GM12865 (cell line): ENCODE measurements at regions not wholly inside any gene's neighbourhood (a gene's known extent, or its start where the extent isn't known, plus 50 kb on each side); places are given as distances from the start of the nearest gene placed in this dataset.

Experiments used
- DNase-seq: peaks from one replicate; pipeline ENCODE4 v3.0.0; 2010; ENCODE audit warnings: low read depth
- H3K4me3 ChIP-seq: 2 replicates; pipeline ENCODE4 v1.5.1; 2011; ENCODE audit warnings: mild to moderate bottlenecking, low read depth, low read length, control low read depth
- CTCF ChIP-seq: IDR thresholded peaks from 2 replicates; pipeline ENCODE4 v1.5.1; 2011; ENCODE audit warnings: low read length, control low read depth, low read depth, inconsistent platforms; ENCODE audit not compliant: insufficient read depth; ENCODE audit errors: missing control alignments

GRCh38 chr3:31297726-31298298 is 234.9 kb upstream of the STT3B start:
- no peak overlapping the region for H3K4me3 ChIP-seq
- DNase-seq: no peak
- no peak for TF ChIP-seq CTCF

GRCh38 chr3:31300456-31301443 is 232.0 kb upstream of the STT3B start:
- no peak overlapping the region for H3K4me3 ChIP-seq
- DNase-seq: no peak
- TF ChIP-seq CTCF: no peak

GRCh38 chr3:31302343-31302742 is 230.4 kb upstream of the STT3B start:
- TF ChIP-seq CTCF: no peak
- no peak for DNase-seq
- H3K4me3 ChIP-seq: no peak overlapping the region

- no peak for DNase-seq
- TF ChIP-seq CTCF: no peak
- H3K4me3 ChIP-seq: no peak overlapping the region
Observed at GRCh38 chr3:31305340-31305739, 227.4 kb upstream of the STT3B start.

- no peak for TF ChIP-seq CTCF
- DNase-seq: no peak
- H3K4me3 ChIP-seq: no peak overlapping the region
Observed at GRCh38 chr3:31307131-31307785, 225.5 kb upstream of the STT3B start.

- no peak for DNase-seq
- TF ChIP-seq CTCF: no peak
- H3K4me3 ChIP-seq: no peak overlapping the region
Observed at GRCh38 chr3:31311559-31311958, 221.2 kb upstream of the STT3B start.
